NCI-H526 (cell line): ENCODE measurements at regions not wholly inside any gene's neighbourhood (a gene's known extent, or its start where the extent isn't known, plus 50 kb on each side); places are given as distances from the start of the nearest gene placed in this dataset.

Source experiments
- DNase-seq, 2 experiments: peaks; one replicate each; lab custom pipeline; 2025; lab: John Stamatoyannopoulos, UW

- DNase-seq = no peak
These were observed 115.6 kb downstream of the IRS2 start for GRCh38 chr13:109670776-109671175.

- no peak for DNase-seq
These were observed 116.4 kb downstream of the IRS2 start for GRCh38 chr13:109669956-109670355.

GRCh38 chr13:109669234-109669612 lies 117.2 kb downstream of the IRS2 start:
- no peak for DNase-seq

- no peak for DNase-seq
These were observed 117.8 kb downstream of the IRS2 start for GRCh38 chr13:109668433-109669233.

GRCh38 chr13:109667807-109668291 lies 118.5 kb downstream of the IRS2 start:
- no peak for DNase-seq

GRCh38 chr13:109667056-109667455 lies 119.3 kb downstream of the IRS2 start:
- DNase-seq = no peak

- no peak for DNase-seq
These were observed 119.7 kb downstream of the IRS2 start for GRCh38 chr13:109666656-109667055.

- no peak for DNase-seq
These were observed 120.6 kb downstream of the IRS2 start for GRCh38 chr13:109665781-109666249.

- DNase-seq = no peak
These were observed 121.1 kb downstream of the IRS2 start for GRCh38 chr13:109665240-109665639.

GRCh38 chr13:109657395-109657794 lies 129.0 kb downstream of the IRS2 start:
- DNase-seq = no peak

- DNase-seq = no peak
These were observed 130.2 kb downstream of the IRS2 start for GRCh38 chr13:109656206-109656605.

- no peak for DNase-seq
These were observed 130.8 kb downstream of the IRS2 start for GRCh38 chr13:109655611-109656010.

GRCh38 chr13:109655206-109655600 lies 131.2 kb downstream of the IRS2 start:
- no peak for DNase-seq

- no peak for DNase-seq
These were observed 131.8 kb downstream of the IRS2 start for GRCh38 chr13:109654341-109655205.

- no peak for DNase-seq
These were observed 133.9 kb downstream of the IRS2 start for GRCh38 chr13:109652531-109652930.

GRCh38 chr13:109651854-109652253 lies 134.5 kb downstream of the IRS2 start:
- no peak for DNase-seq

- DNase-seq = no peak
These were observed 135.1 kb downstream of the IRS2 start for GRCh38 chr13:109651311-109651710.

GRCh38 chr13:109650861-109651260 lies 135.5 kb downstream of the IRS2 start:
- no peak for DNase-seq

GRCh38 chr13:109649713-109650112 lies 136.7 kb downstream of the IRS2 start:
- no peak for DNase-seq

- no peak for DNase-seq
These were observed 138.7 kb downstream of the IRS2 start for GRCh38 chr13:109647699-109648098.

- DNase-seq = no peak
These were observed 139.3 kb downstream of the IRS2 start for GRCh38 chr13:109647053-109647452.

GRCh38 chr13:109646423-109646822 lies 140.0 kb downstream of the IRS2 start:
- DNase-seq = no peak

GRCh38 chr13:109645831-109646230 lies 140.6 kb downstream of the IRS2 start:
- no peak for DNase-seq
